ENCODE measurements at regions not wholly inside any gene's neighbourhood (a gene's known extent, or its start where the extent isn't known, plus 50 kb on each side); places are given as distances from the start of the nearest gene placed in this dataset.

DNA sequence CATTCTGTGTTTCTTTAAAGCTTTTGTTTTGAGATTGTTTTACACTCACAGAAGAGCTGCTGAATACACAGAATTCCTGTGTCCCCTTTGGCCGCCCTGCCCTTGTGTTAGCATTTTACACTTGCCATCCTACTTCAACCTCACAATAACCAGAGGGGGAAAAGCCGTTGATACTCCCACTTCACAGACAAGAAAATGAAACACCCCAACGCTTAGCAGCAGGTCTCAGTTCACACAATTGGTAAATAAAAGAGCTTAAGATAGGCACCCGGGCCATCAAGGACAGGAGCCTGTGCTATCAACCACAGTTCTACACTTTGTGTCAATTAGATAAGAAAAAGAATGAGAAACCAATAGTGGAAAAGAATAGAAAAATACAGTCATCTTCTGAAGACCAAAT lies 178.0 kb downstream of the SYK start:
- TF ChIP-seq ZFX (IDR thresholded peaks at IDR 0.05; ENCODE audit: borderline replicate concordance), result no peak
- TF ChIP-seq, protein P1, sequence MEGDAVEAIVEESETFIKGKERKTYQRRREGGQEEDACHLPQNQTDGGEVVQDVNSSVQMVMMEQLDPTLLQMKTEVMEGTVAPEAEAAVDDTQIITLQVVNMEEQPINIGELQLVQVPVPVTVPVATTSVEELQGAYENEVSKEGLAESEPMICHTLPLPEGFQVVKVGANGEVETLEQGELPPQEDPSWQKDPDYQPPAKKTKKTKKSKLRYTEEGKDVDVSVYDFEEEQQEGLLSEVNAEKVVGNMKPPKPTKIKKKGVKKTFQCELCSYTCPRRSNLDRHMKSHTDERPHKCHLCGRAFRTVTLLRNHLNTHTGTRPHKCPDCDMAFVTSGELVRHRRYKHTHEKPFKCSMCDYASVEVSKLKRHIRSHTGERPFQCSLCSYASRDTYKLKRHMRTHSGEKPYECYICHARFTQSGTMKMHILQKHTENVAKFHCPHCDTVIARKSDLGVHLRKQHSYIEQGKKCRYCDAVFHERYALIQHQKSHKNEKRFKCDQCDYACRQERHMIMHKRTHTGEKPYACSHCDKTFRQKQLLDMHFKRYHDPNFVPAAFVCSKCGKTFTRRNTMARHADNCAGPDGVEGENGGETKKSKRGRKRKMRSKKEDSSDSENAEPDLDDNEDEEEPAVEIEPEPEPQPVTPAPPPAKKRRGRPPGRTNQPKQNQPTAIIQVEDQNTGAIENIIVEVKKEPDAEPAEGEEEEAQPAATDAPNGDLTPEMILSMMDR (IDR thresholded peaks at IDR 0.05), result no peak
- no peak overlapping the region for H3K27ac ChIP-seq

DNA sequence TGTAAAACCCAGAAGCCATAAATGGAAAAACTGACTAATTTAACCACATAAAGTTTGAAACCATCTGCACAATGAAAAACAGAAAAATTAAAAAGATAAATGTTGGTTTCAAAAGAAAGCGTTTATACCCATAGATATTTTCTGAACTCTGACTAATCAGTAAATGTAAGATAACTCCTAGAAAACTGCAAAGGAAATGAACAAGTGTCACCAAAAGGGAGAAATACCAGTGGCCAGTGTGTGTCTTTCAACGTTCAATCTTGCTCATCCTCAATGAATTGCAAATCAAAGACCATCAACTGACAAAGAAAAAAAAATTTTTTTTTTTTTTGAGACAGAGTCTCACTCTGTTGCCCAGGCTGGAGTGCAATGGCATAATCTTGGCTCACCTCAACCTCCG lies 180.1 kb downstream of the SYK start:
- no peak for TF ChIP-seq ZFX (IDR thresholded peaks at IDR 0.05; ENCODE audit: borderline replicate concordance)
- H3K27ac ChIP-seq, result no peak overlapping the region

DNA sequence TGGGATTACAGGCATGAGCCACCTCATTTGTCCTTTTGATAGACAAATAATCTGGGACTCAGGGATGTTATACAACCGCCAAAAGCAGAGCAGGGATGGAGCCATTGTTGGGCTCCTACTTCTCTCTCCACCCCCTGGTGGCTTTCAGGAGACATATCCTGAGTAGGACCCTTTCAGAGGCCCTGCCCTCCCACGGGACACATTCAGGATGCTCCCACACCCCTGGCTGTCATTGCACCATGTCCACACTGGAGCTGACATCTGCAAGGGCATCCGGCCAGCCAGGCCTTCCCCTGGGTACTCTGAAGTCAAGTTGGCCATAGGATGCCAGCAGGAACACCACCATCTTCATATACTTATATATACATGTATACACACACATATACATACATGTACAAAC lies 181.8 kb downstream of the SYK start:
- TF ChIP-seq, protein P1 (IDR thresholded peaks at IDR 0.05), result no peak
- no peak for TF ChIP-seq ZFX (IDR thresholded peaks at IDR 0.05; ENCODE audit: borderline replicate concordance)

DNA sequence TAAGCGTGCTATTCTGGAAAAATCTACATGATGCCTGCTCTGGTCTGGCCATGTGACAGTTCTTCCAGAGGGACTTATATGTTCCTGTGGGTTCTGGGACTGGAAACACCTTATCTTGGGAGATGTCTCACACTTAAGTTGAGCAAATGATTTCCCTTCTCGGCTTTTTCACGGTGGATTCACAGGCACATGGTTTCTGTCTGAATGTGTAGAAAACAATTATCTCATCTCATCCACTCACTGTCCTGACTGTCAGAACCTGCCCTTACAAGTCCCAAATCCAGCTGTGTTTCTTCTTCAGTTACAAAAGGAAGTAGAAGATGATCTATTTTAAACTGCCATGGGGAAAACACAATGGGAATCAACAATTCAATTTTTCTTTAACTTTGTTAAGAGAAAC lies 184.0 kb downstream of the SYK start:
- H3K27ac ChIP-seq, result no peak overlapping the region
- TF ChIP-seq, protein P1 (IDR thresholded peaks at IDR 0.05), result no peak
- no peak for TF ChIP-seq ZFX (IDR thresholded peaks at IDR 0.05; ENCODE audit: borderline replicate concordance)

More for the DNA sequence above, 181.8 kb downstream of the SYK start:
- no peak overlapping the region for H3K27ac ChIP-seq

DNA sequence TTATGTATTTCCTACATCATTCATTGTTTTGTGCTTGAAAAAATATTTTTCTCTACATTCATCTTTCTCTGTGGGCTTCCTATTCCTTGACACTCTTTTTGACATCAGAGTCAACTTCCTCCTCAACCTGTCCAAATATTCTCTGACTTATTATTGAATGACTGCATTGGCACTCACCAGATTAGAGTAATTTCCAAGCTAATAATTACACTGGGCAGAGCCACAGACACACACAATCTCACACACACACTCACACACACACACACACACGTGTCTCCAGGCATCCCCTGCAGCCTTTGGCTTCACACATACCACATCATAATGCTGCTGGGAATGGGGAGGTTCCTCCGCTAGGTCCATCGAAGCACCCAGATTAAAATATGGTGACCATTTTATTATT lies 184.5 kb downstream of the SYK start:
- H3K27ac ChIP-seq, result no peak overlapping the region
- TF ChIP-seq ZFX (IDR thresholded peaks at IDR 0.05; ENCODE audit: borderline replicate concordance), result no peak

DNA sequence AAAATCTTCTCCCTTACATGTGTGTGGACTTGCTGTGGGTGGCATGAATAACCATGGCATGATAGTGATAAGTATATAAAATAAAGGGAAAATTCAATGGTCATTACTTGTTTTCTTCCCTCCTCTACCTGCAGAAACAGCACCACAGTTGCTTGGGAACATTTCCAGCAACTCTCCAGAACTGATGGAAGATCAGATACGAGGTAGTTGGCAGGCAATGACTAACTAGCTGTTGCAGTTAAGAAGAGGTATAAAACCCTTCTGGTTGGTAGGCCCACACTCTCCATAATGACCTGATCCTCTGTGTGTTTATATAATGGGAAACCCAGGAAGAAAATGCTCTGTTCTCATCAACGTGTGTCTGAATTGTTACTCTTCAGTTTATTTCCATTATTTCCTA lies 185.9 kb downstream of the SYK start:
- no peak overlapping the region for H3K27ac ChIP-seq
- TF ChIP-seq, protein P1 (IDR thresholded peaks at IDR 0.05), result no peak
- TF ChIP-seq ZFX (IDR thresholded peaks at IDR 0.05; ENCODE audit: borderline replicate concordance), result no peak

DNA sequence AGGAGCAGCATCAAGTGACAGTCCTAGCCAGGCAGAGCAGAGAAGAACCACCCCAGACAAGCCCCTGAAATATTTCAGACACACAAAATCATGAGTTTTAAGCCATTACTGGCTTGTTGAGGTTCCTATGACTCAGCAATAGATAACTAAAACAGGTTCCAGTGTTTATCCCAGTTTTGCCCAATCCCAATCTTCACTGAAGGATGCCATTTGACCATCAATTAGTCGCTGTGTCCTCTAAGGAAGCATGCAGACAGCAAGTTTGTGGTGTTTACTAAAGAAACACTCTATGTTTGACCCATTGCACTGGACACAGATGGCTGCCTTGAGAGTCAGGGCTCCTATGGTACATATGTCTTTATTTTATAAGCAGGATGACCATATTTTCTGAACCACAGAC lies 186.7 kb downstream of the SYK start:
- no peak for TF ChIP-seq ZFX (IDR thresholded peaks at IDR 0.05; ENCODE audit: borderline replicate concordance)
- TF ChIP-seq, protein P1 (IDR thresholded peaks at IDR 0.05), result no peak
- H3K27ac ChIP-seq, result no peak overlapping the region

DNA sequence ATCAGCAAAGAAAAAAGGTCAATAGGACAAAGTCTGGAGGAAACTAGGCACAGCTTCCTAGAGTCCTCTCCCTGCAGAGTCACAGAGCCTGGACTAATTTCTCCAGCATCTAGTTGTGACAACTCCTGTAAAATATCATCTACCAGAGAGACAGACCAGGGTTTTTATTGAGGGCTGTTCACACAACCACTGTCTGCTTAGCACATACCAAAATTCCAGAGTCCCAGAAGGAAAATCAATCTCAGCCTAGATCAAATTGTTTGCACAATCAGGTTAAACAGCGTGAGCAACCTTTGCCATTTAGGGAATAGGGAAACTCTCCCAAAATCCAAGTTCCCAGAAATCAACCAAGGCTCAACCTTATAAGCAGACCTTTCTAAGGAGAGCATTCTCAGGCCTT lies 190.3 kb downstream of the SYK start:
- TF ChIP-seq, protein P1 (IDR thresholded peaks at IDR 0.05), result no peak
- no peak for TF ChIP-seq ZFX (IDR thresholded peaks at IDR 0.05; ENCODE audit: borderline replicate concordance)

More for the DNA sequence above, 190.3 kb downstream of the SYK start:
- no peak overlapping the region for H3K27ac ChIP-seq

Data from 22Rv1 (cell line).